B cell (primary cell): ENCODE measurements at regions not wholly inside any gene's neighbourhood (a gene's known extent, or its start where the extent isn't known, plus 50 kb on each side); places are given as distances from the start of the nearest gene placed in this dataset.

Experiments used
- ATAC-seq: fragments of 200-7000 bp; cut with Tn5 transposase; one replicate; pipeline ENCODE4 v1.10.0; 2021; ENCODE audit warnings: low read depth, mild to moderate bottlenecking, moderate number of reproducible peaks, moderate library complexity
- CTCF ChIA-PET: fragments of 350-600 bp; sonication (Branson Sonifier 250); formaldehyde crosslinking; loops from one replicate; lab custom pipeline; 2021; ENCODE audit warnings: antibody characterized with exemption, inconsistent platforms; lab: Charles Lee
- POLR2A ChIA-PET: fragments of 350-600 bp; sonication (Branson Sonifier 250); formaldehyde crosslinking; loops from one replicate; lab custom pipeline; 2021; ENCODE audit warnings: antibody characterized with exemption; lab: Charles Lee
- DNase-seq: peaks from one replicate; pipeline ENCODE4 v3.0.0; 2013
- H2AFZ ChIP-seq: 2 replicates; pipeline ENCODE4 v1.6.1; 2012; ENCODE audit warnings: mild to moderate bottlenecking, low read depth, low read length; ENCODE audit not compliant: insufficient read depth, poor library complexity, severe bottlenecking
- H3K27ac ChIP-seq, 2 donors: 1 replicate in 1 of 2; 2 replicates in 1 of 2; pipeline ENCODE4 v1.5.1; 2012 to 2013; ENCODE audit warnings: low read length in 2 of 2, mild to moderate bottlenecking in 2 of 2, moderate library complexity in 1 of 2
- H3K27me3 ChIP-seq, 4 experiments: fragments of 200-600 bp in 1 of 4; sonication (generic) in 1 of 4; replicated peaks in 1 of 4; 1 replicate in 2 of 4; 2 replicates in 2 of 4; pipeline versions ENCODE4 v1.6.1 to v1.7.0; 2013 to 2016; ENCODE audit warnings: low read length in 3 of 4, mild to moderate bottlenecking in 2 of 4, mixed read lengths in 1 of 4, moderate library complexity in 1 of 4; ENCODE audit not compliant: insufficient read depth in 4 of 4, control insufficient read depth in 3 of 4; ENCODE audit errors: control extremely low read depth in 1 of 4
- H3K36me3 ChIP-seq, 2 experiments: replicated peaks in 1 of 2; 1 replicate in 1 of 2; 2 replicates in 1 of 2; pipeline versions ENCODE4 v1.6.1 to v1.7.1; 2013; ENCODE audit warnings: low read length in 1 of 2; ENCODE audit not compliant: insufficient read depth in 2 of 2, control insufficient read depth in 1 of 2; ENCODE audit errors: control extremely low read depth in 1 of 2, extremely low read depth in 1 of 2
- H3K4me1 ChIP-seq, 2 donors: fragments of 200-600 bp in 1 of 2; sonication (generic) in 1 of 2; 1 replicate in 1 of 2; 2 replicates in 1 of 2; pipeline versions ENCODE4 v1.5.1 to v1.6.1; 2013 to 2017; ENCODE audit warnings: low read length in 2 of 2; ENCODE audit not compliant: control insufficient read depth in 2 of 2, insufficient read depth in 2 of 2
- H3K4me2 ChIP-seq: replicated peaks from 2 replicates; pipeline ENCODE3; 2012; ENCODE audit warnings: mild to moderate bottlenecking, low read depth, low read length; ENCODE audit not compliant: poor library complexity, severe bottlenecking
- H3K4me3 ChIP-seq, 5 experiments: fragments of 200-600 bp in 1 of 5; sonication (generic) in 1 of 5; 1 replicate in 3 of 5; 2 replicates in 2 of 5; pipeline versions ENCODE4 v1.5.1 to v1.7.0; 2011 to 2016; ENCODE audit warnings: low read length in 4 of 5, mild to moderate bottlenecking in 4 of 5, low read depth in 2 of 5, control low read depth in 1 of 5, moderate library complexity in 1 of 5; ENCODE audit not compliant: insufficient read depth in 1 of 5; ENCODE audit errors: control extremely low read depth in 1 of 5, extremely low read depth in 1 of 5
- H3K79me2 ChIP-seq: fragments of 200-600 bp; sonication (generic); one replicate; pipeline ENCODE4 v1.6.0; 2016; ENCODE audit warnings: low read length; ENCODE audit not compliant: control insufficient read depth, insufficient read depth
- H3K9ac ChIP-seq: fragments of 200-600 bp; sonication (generic); 2 replicates; pipeline ENCODE4 v1.6.1; 2017; ENCODE audit warnings: mild to moderate bottlenecking, low read length, moderate library complexity
- H3K9me3 ChIP-seq, 3 donors: one replicate each; pipeline versions ENCODE4 v1.6.1 to v1.7.1; 2013; ENCODE audit warnings: low read length in 2 of 3; ENCODE audit not compliant: control insufficient read depth in 2 of 3, insufficient read depth in 1 of 3; ENCODE audit errors: control extremely low read depth in 1 of 3
- H4K20me1 ChIP-seq: 2 replicates; pipeline ENCODE4 v1.6.0; 2012; ENCODE audit warnings: mild to moderate bottlenecking, low read length; ENCODE audit not compliant: insufficient read depth, control insufficient read depth, poor library complexity, severe bottlenecking
- H3K27ac Mint-ChIP-seq: one replicate; pipeline ENCODE4 v1.8.0; 2021; ENCODE audit warnings: mixed read lengths
- H3K27me3 Mint-ChIP-seq: one replicate; pipeline ENCODE4 v1.8.0; 2021; ENCODE audit warnings: mixed read lengths
- H3K4me1 Mint-ChIP-seq: one replicate; pipeline ENCODE4 v1.8.0; 2021; ENCODE audit warnings: mixed read lengths
- H3K4me3 Mint-ChIP-seq: one replicate; pipeline ENCODE4 v1.8.0; 2021; ENCODE audit warnings: mixed read lengths
- H3K9me3 Mint-ChIP-seq: one replicate; pipeline ENCODE4 v1.8.0; 2022; ENCODE audit warnings: mixed read lengths; ENCODE audit not compliant: insufficient read depth
- CTCF ChIP-seq: fragments of 200-600 bp; IDR thresholded peaks from one replicate; pipeline ENCODE4 v1.8.0; 2022; ENCODE audit warnings: antibody characterized with exemption, mild to moderate bottlenecking
- EZH2 ChIP-seq: IDR thresholded peaks from 2 replicates; pipeline ENCODE4 v1.6.1; 2012; ENCODE audit warnings: borderline replicate concordance, low read depth, mild to moderate bottlenecking, moderate library complexity, low read length; ENCODE audit not compliant: insufficient read depth, poor library complexity, severe bottlenecking
- WGBS: methylation state at CpG from one replicate; pipeline ENCODE4 v1.1.5; 2013; ENCODE audit warnings: missing lambda C conversion rate; ENCODE audit not compliant: insufficient coverage; 5-methylcytosine and 5-hydroxymethylcytosine counted together
- intact Hi-C: fragments of 100-400 bp; cut with micrococcal nuclease; formaldehyde crosslinking; loops from one replicate; pipeline ENCODE4 v1.10.0; 2022

GRCh38 chr5:52673495-52673894 is 114.2 kb upstream of the ITGA1 start:
- Histone ChIP-seq H3K9ac (no peak overlapping the region), H4K20me1 (no peaks in the 10 kb centered on the region), H3K4me3 (no peak overlapping the region), H3K79me2 (no peaks in the 10 kb centered on the region), H3K27me3 (no peaks in the 10 kb centered on the region), H3K9me3 (no peaks in the 10 kb centered on the region), H3K36me3 (no peaks in the 10 kb centered on the region), H3K4me1 (no peaks in the 10 kb centered on the region), H2AFZ (no peak overlapping the region), H3K27ac (no peak overlapping the region), H3K4me2 (no peak overlapping the region)
- intact Hi-C loops: no loop called here
- no peak overlapping the region for H3K27ac Mint-ChIP-seq
- POLR2A ChIA-PET: no interaction called here
- H3K4me3 Mint-ChIP-seq: no peak overlapping the region
- no CpG with 5 or more reads among the region's 3 CpGs for WGBS
- DNase-seq (no peak), ATAC-seq (no peak)
- CTCF ChIA-PET: no interaction called here
- H3K9me3 Mint-ChIP-seq: no peaks in the 10 kb centered on the region
- no peak for TF ChIP-seq CTCF
- no peak for TF ChIP-seq EZH2
- H3K4me1 Mint-ChIP-seq: no peaks in the 10 kb centered on the region
- no peaks in the 10 kb centered on the region for H3K27me3 Mint-ChIP-seq

- DNase-seq (no peak), ATAC-seq (no peak)
- no peaks in the 10 kb centered on the region for H3K4me1 Mint-ChIP-seq
- no peaks in the 10 kb centered on the region for H3K4me1 ChIP-seq
- ChIA-PET CTCF (no interaction called here), POLR2A (no interaction called here)
- no peaks in the 10 kb centered on the region for H3K79me2 ChIP-seq
- no peak overlapping the region for H3K4me3 Mint-ChIP-seq
- TF ChIP-seq CTCF (no peak), EZH2 (no peak)
- H3K9me3 ChIP-seq: no peaks in the 10 kb centered on the region
- H3K27ac ChIP-seq: no peak overlapping the region
- no peak overlapping the region for H2AFZ ChIP-seq
- H3K27ac Mint-ChIP-seq: no peak overlapping the region
- H3K36me3 ChIP-seq: no peaks in the 10 kb centered on the region
- WGBS: no CpG with 5 or more reads among the region's 5 CpGs
- H3K9ac ChIP-seq: no peak overlapping the region
- no peak overlapping the region for H3K4me3 ChIP-seq
- H3K4me2 ChIP-seq: no peak overlapping the region
- H3K27me3 Mint-ChIP-seq: no peaks in the 10 kb centered on the region
- H3K9me3 Mint-ChIP-seq: no peaks in the 10 kb centered on the region
- no peaks in the 10 kb centered on the region for H3K27me3 ChIP-seq
- H4K20me1 ChIP-seq: no peaks in the 10 kb centered on the region
- intact Hi-C loops: no loop called here
Measured at GRCh38 chr5:52674815-52675545, 112.7 kb upstream of the ITGA1 start.
